HepG2 (cell line): ENCODE measurements at regions not wholly inside any gene's neighbourhood (a gene's known extent, or its start where the extent isn't known, plus 50 kb on each side); places are given as distances from the start of the nearest gene placed in this dataset.

Experiments used
- ESRRA ChIP-seq: sonication (generic); formaldehyde crosslinking; IDR thresholded peaks from 2 replicates; pipeline ENCODE4 v1.5.1; 2020; ENCODE audit warnings: mild to moderate bottlenecking, low read depth, missing genetic modification reagents
- HDAC1 ChIP-seq: sonication (generic); formaldehyde crosslinking; IDR thresholded peaks from 2 replicates; pipeline ENCODE4 v1.5.1; 2020; ENCODE audit warnings: mild to moderate bottlenecking, missing genetic modification reagents
- ISL2 ChIP-seq: sonication (generic); formaldehyde crosslinking; IDR thresholded peaks from 2 replicates; pipeline ENCODE4 v1.5.0; 2020; ENCODE audit warnings: missing genetic modification reagents
- KAT8 ChIP-seq: IDR thresholded peaks from 2 replicates; pipeline ENCODE4 v1.6.1; 2016; ENCODE audit warnings: missing genetic modification reagents, missing compliant biosample characterization
- MAX ChIP-seq: IDR thresholded peaks from 2 replicates; pipeline ENCODE4 v1.6.1; 2012; ENCODE audit warnings: inconsistent platforms
- MED8 ChIP-seq: sonication (generic); formaldehyde crosslinking; IDR thresholded peaks from 2 replicates; pipeline ENCODE4 v1.8.1; 2023; ENCODE audit warnings: mild to moderate bottlenecking, missing genetic modification reagents; ENCODE audit not compliant: insufficient replicate concordance
- PITX1 ChIP-seq: sonication (generic); formaldehyde crosslinking; IDR thresholded peaks from 2 replicates; pipeline ENCODE4 v1.5.1; 2020; ENCODE audit warnings: mild to moderate bottlenecking, missing genetic modification reagents
- REST ChIP-seq, 2 experiments: IDR thresholded peaks; 2 replicates each; pipeline ENCODE4 v1.6.1; 2011 to 2012; ENCODE audit warnings: low read length in 2 of 2, borderline replicate concordance in 1 of 2, low read depth in 1 of 2, mild to moderate bottlenecking in 1 of 2, moderate library complexity in 1 of 2
- RXRA ChIP-seq: sonication (generic); formaldehyde crosslinking; IDR thresholded peaks from 2 replicates; pipeline ENCODE4 v1.5.1; 2020; ENCODE audit warnings: missing genetic modification reagents
- SOX5 ChIP-seq: IDR thresholded peaks from 2 replicates; pipeline ENCODE4 v1.6.1; 2016; ENCODE audit warnings: borderline replicate concordance
- TFE3 ChIP-seq: IDR thresholded peaks from 2 replicates; pipeline ENCODE4 v1.6.1; 2016
- ZC3H4 ChIP-seq: sonication (generic); formaldehyde crosslinking; IDR thresholded peaks from 2 replicates; pipeline ENCODE4 v1.4.0; 2020; ENCODE audit warnings: missing genetic modification reagents, borderline replicate concordance
- ZKSCAN8 ChIP-seq: IDR thresholded peaks from 2 replicates; pipeline ENCODE4 v1.6.1; 2016; ENCODE audit warnings: borderline replicate concordance, missing genetic modification reagents, missing compliant biosample characterization
- ZNF737 ChIP-seq: sonication (generic); formaldehyde crosslinking; IDR thresholded peaks from 2 replicates; pipeline ENCODE4 v1.5.0; 2020; ENCODE audit warnings: missing genetic modification reagents, mild to moderate bottlenecking, borderline replicate concordance
- ZNF772 ChIP-seq: sonication (generic); formaldehyde crosslinking; IDR thresholded peaks from 2 replicates; pipeline ENCODE4 v1.5.0; 2020; ENCODE audit warnings: mild to moderate bottlenecking, missing genetic modification reagents
- TF ChIP-seq, protein P1 (sequence below): sonication (generic); formaldehyde crosslinking; IDR thresholded peaks from 2 replicates; pipeline ENCODE4 v1.5.0; 2020; ENCODE audit warnings: mild to moderate bottlenecking, missing genetic modification reagents
- TF ChIP-seq, protein P2 (sequence below): IDR thresholded peaks from 2 replicates; pipeline ENCODE4 v1.6.1; 2016; ENCODE audit warnings: control low read depth
- TF ChIP-seq, protein P3 (sequence below): sonication (generic); formaldehyde crosslinking; IDR thresholded peaks from 2 replicates; pipeline ENCODE4 v1.4.0; 2020; ENCODE audit warnings: missing genetic modification reagents

DNA sequence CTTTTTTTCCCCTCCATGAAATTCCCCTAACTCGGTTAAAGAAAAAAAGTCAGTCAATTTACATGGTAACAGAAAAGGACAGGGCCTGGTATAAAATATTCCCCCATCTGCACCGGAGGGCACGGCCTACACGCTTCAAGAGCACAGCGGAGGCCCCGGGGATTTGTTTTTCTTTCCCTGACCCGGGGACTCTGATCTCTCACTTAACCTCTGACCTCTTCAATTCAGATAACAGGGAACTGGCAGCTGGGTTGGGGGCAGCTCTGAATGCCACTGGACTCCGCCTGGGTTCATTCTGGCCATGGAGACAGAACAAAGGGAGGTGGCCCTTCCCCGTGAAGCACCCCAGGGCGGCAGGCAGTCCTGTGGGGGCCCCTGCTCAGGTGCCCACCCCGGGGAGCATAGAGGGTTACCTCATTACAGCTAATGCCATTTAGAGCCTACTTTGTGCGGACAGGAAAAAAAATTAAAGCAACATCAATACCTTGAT is 257.5 kb downstream of the SHQ1 start (continued):
- 0 out of 2 replicates have a peak, but pooled peaks have one; percentile 32 for TF ChIP-seq ESRRA (CRISPR knock-in tag)
- 0 out of 4 replicates have a peak, but pooled peaks of 1 of the 2 experiments have one; percentile 30 for TF ChIP-seq REST (IDR thresholded peaks at IDR 0.05; ENCODE audit: borderline replicate concordance in 1 of 2, low read depth in 1 of 2, low read length in 2 of 2)
- TF ChIP-seq ZC3H4 (CRISPR knock-in tag): no peak
- 0 out of 2 replicates have a peak, but pooled peaks have one; percentile 60 for TF ChIP-seq ZKSCAN8 (CRISPR knock-in tag)
- 0 out of 2 replicates have a peak, but pooled peaks have one; percentile 50 for TF ChIP-seq TFE3 (CRISPR knock-in tag)
- TF ChIP-seq ISL2: peak; percentile 84
- TF ChIP-seq, protein P1, sequence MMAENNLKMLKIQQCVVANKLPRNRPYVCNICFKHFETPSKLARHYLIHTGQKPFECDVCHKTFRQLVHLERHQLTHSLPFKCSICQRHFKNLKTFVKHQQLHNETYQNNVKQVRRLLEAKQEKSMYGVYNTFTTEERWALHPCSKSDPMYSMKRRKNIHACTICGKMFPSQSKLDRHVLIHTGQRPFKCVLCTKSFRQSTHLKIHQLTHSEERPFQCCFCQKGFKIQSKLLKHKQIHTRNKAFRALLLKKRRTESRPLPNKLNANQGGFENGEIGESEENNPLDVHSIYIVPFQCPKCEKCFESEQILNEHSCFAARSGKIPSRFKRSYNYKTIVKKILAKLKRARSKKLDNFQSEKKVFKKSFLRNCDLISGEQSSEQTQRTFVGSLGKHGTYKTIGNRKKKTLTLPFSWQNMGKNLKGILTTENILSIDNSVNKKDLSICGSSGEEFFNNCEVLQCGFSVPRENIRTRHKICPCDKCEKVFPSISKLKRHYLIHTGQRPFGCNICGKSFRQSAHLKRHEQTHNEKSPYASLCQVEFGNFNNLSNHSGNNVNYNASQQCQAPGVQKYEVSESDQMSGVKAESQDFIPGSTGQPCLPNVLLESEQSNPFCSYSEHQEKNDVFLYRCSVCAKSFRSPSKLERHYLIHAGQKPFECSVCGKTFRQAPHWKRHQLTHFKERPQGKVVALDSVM (CRISPR knock-in tag): 0 out of 2 replicates have a peak, but pooled peaks have one; percentile 7
- TF ChIP-seq, protein P2, sequence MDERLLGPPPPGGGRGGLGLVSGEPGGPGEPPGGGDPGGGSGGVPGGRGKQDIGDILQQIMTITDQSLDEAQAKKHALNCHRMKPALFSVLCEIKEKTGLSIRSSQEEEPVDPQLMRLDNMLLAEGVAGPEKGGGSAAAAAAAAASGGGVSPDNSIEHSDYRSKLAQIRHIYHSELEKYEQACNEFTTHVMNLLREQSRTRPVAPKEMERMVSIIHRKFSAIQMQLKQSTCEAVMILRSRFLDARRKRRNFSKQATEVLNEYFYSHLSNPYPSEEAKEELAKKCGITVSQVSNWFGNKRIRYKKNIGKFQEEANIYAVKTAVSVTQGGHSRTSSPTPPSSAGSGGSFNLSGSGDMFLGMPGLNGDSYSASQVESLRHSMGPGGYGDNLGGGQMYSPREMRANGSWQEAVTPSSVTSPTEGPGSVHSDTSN (CRISPR knock-in tag): peak; percentile 18; the same call in 1 of the 2 replicates
- TF ChIP-seq MED8: peak; percentile 74
- peak; percentile 7; the same call in 1 of the 2 replicates for TF ChIP-seq ZNF772 (CRISPR knock-in tag)
- TF ChIP-seq SOX5 (CRISPR knock-in tag): peak; percentile 85
- peak; percentile 55; the same call in 1 of the 2 replicates for TF ChIP-seq KAT8 (CRISPR knock-in tag)
- TF ChIP-seq HDAC1 (CRISPR knock-in tag): peak; percentile 89
- TF ChIP-seq RXRA (CRISPR knock-in tag): peak; percentile 80; the same call in 1 of the 2 replicates
- TF ChIP-seq ZNF737 (CRISPR knock-in tag): no peak
- peak; percentile 58; the same call in 1 of the 2 replicates for TF ChIP-seq MAX
- peak; percentile 90 for TF ChIP-seq PITX1
- TF ChIP-seq, protein P3, sequence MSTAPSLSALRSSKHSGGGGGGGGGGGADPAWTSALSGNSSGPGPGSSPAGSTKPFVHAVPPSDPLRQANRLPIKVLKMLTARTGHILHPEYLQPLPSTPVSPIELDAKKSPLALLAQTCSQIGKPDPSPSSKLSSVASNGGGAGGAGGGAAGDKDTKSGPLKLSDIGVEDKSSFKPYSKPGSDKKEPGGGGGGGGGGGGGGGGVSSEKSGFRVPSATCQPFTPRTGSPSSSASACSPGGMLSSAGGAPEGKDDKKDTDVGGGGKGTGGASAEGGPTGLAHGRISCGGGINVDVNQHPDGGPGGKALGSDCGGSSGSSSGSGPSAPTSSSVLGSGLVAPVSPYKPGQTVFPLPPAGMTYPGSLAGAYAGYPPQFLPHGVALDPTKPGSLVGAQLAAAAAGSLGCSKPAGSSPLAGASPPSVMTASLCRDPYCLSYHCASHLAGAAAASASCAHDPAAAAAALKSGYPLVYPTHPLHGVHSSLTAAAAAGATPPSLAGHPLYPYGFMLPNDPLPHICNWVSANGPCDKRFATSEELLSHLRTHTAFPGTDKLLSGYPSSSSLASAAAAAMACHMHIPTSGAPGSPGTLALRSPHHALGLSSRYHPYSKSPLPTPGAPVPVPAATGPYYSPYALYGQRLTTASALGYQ (CRISPR knock-in tag): peak; percentile 53; the same call in 1 of the 2 replicates
